K562 (cell line): ENCODE measurements at regions not wholly inside any gene's neighbourhood (a gene's known extent, or its start where the extent isn't known, plus 50 kb on each side); places are given as distances from the start of the nearest gene placed in this dataset.

Experiments
- ATAC-seq: fragments of 200-7000 bp; cut with Tn5 transposase; 3 replicates; pipeline ENCODE4 v1.9.1; 2020; ENCODE audit warnings: moderate library complexity
- BruUV-seq: library from RNA; stranded (reverse); fragments of 400-500 nt; replicated peaks from 2 replicates; lab custom pipeline; 2021; lab: Mats Ljungman, UMichigan
- CTCF ChIA-PET: fragments of 300-600 bp; formaldehyde crosslinking; extraction: SDS; loops from one replicate; lab custom pipeline; 2021; ENCODE audit warnings: low intra/inter-chr PET ratio; lab: Yijun Ruan, JAX
- POLR2A ChIA-PET: fragments of 300-600, 350-650 bp; sonication (Branson Sonifier 250); formaldehyde crosslinking; extraction: SDS; loops from one replicate; lab custom pipeline; 2021; ENCODE audit warnings: antibody characterized with exemption, inconsistent platforms; lab: Yijun Ruan, JAX
- DNase-seq, 4 experiments: peaks; one replicate each; pipeline versions ENCODE4 v3.0.0 to v3.0.0-alpha.2; 2011 to 2018; ENCODE audit warnings: low spot score in 3 of 4, mixed read lengths in 3 of 4; ENCODE audit errors: extremely low read depth in 1 of 4
- FAIRE-seq: peaks from 2 replicates; lab custom pipeline; 2011; peaks lifted over from hg19 to GRCh38; lab: Jason Lieb, UNC
- H2AFZ ChIP-seq: 2 replicates; pipeline ENCODE4 v1.6.0; 2011; ENCODE audit warnings: low read depth, low read length, control low read depth, inconsistent platforms
- H3K27ac ChIP-seq: fragments of 200-600 bp; 3 replicates; pipeline ENCODE4 v1.8.0; 2011; ENCODE audit warnings: low read depth, mild to moderate bottlenecking, control low read depth, inconsistent platforms, low read length, moderate library complexity, mixed read lengths; ENCODE audit errors: extremely low read depth
- H3K27me3 ChIP-seq, 2 experiments: fragments of 300-600 bp in 1 of 2; 2 replicates in 1 of 2; 3 replicates in 1 of 2; pipeline versions ENCODE4 v1.6.0 to v1.8.0; 2011; ENCODE audit warnings: inconsistent platforms in 2 of 2, low read length in 2 of 2, mild to moderate bottlenecking in 1 of 2, mixed read lengths in 1 of 2, moderate library complexity in 1 of 2; ENCODE audit not compliant: control insufficient read depth in 2 of 2, insufficient read depth in 2 of 2
- H3K36me3 ChIP-seq: fragments of 300-600 bp; 3 replicates; pipeline ENCODE4 v1.8.0; 2011; ENCODE audit warnings: mild to moderate bottlenecking, low read length, inconsistent platforms; ENCODE audit not compliant: control insufficient read depth, insufficient read depth
- H3K4me1 ChIP-seq, 2 experiments: fragments of 200-600 bp in 1 of 2; replicated peaks in 1 of 2; 2 replicates in 1 of 2; 3 replicates in 1 of 2; pipeline versions ENCODE4 v1.5.1 to v1.8.0; 2011; ENCODE audit warnings: inconsistent platforms in 2 of 2, low read length in 2 of 2, mild to moderate bottlenecking in 1 of 2, mixed read lengths in 1 of 2, moderate library complexity in 1 of 2; ENCODE audit not compliant: control insufficient read depth in 2 of 2, insufficient read depth in 2 of 2
- H3K4me2 ChIP-seq: 2 replicates; pipeline ENCODE4 v1.6.1; 2011; ENCODE audit warnings: low read length, control low read depth, inconsistent platforms, mixed read lengths; ENCODE audit not compliant: insufficient read depth
- H3K4me3 ChIP-seq: fragments of 200-600 bp; sonication (generic), shearing (Covaris generic); 2 replicates; pipeline ENCODE4 v1.5.1; 2016; ENCODE audit warnings: control low read depth, inconsistent platforms
- H3K79me2 ChIP-seq: fragments of 200-600 bp; 3 replicates; pipeline ENCODE4 v1.8.0; 2011; ENCODE audit warnings: low read length, inconsistent platforms; ENCODE audit not compliant: control insufficient read depth, insufficient read depth
- H3K9ac ChIP-seq, 2 experiments: 2 replicates each; pipeline versions ENCODE4 v1.6.0 to v1.6.1; 2011; ENCODE audit warnings: low read depth in 2 of 2, low read length in 2 of 2, control low read depth in 1 of 2, inconsistent platforms in 1 of 2, mild to moderate bottlenecking in 1 of 2, mixed read lengths in 1 of 2; ENCODE audit not compliant: insufficient read depth in 1 of 2
- H3K9me1 ChIP-seq: one replicate; pipeline ENCODE4 v1.6.0; 2011; ENCODE audit warnings: inconsistent platforms, mild to moderate bottlenecking, low read length, moderate library complexity; ENCODE audit not compliant: control insufficient read depth, insufficient read depth
- H3K9me3 ChIP-seq: replicated peaks from 2 replicates; pipeline ENCODE4 v1.5.1; 2011; ENCODE audit warnings: low read depth, low read length, inconsistent platforms; ENCODE audit not compliant: control insufficient read depth, insufficient read depth
- H4K20me1 ChIP-seq: replicated peaks from 2 replicates; pipeline ENCODE4 v1.6.1; 2011; ENCODE audit warnings: low read length, inconsistent platforms, mixed read lengths; ENCODE audit not compliant: control insufficient read depth, insufficient read depth
- CHD4 ChIP-seq: fragments of 200-600 bp; sonication (generic); IDR thresholded peaks from 3 replicates; pipeline ENCODE4 v1.6.1; 2012; ENCODE audit warnings: low read depth, mild to moderate bottlenecking, mixed read lengths, low read length, inconsistent platforms; ENCODE audit not compliant: insufficient read depth, insufficient replicate concordance, poor library complexity, severe bottlenecking
- CTCFL ChIP-seq: IDR thresholded peaks from 2 replicates; pipeline ENCODE4 v1.6.1; 2011; ENCODE audit warnings: borderline replicate concordance, low read depth, mild to moderate bottlenecking, moderate library complexity, low read length; ENCODE audit not compliant: insufficient read depth, poor library complexity, severe bottlenecking
- EP300 ChIP-seq: IDR thresholded peaks from 2 replicates; pipeline ENCODE4 v1.6.1; 2012; ENCODE audit warnings: low read length, improper control_type of control experiment
- GTF3C2 ChIP-seq: IDR thresholded peaks from 3 replicates; pipeline ENCODE4 v1.6.1; 2011; ENCODE audit warnings: borderline replicate concordance, mild to moderate bottlenecking, moderate library complexity; ENCODE audit not compliant: insufficient read length; ENCODE audit errors: extremely low read depth
- IFI16 ChIP-seq: fragments of 250-450 bp; sonication (Bioruptor Pico); IDR thresholded peaks from 2 replicates; pipeline ENCODE4 v2.1.2; 2022; ENCODE audit warnings: mild to moderate bottlenecking, inconsistent platforms
- MBD2 ChIP-seq: sonication (generic); IDR thresholded peaks from 2 replicates; pipeline ENCODE4 v1.6.1; 2016; ENCODE audit warnings: low read depth, borderline replicate concordance
- NBN ChIP-seq: fragments of 450-650 bp; IDR thresholded peaks from 2 replicates; pipeline ENCODE4 v1.6.1; 2016; ENCODE audit warnings: low read depth, mild to moderate bottlenecking
- NONO ChIP-seq, 2 experiments: fragments of 200-400 bp in 1 of 2; fragments of 450-650 bp in 1 of 2; formaldehyde crosslinking in 1 of 2; IDR thresholded peaks; 2 replicates each; pipeline ENCODE4 v1.6.1; 2017; ENCODE audit warnings: low read depth in 2 of 2, mild to moderate bottlenecking in 2 of 2, moderate library complexity in 2 of 2, low read length in 1 of 2
- PREB ChIP-seq: sonication (generic); formaldehyde crosslinking; IDR thresholded peaks from 2 replicates; pipeline ENCODE4 v1.8.1; 2023; ENCODE audit warnings: mild to moderate bottlenecking, missing genetic modification reagents
- RBM14 ChIP-seq: fragments of 200-400 bp; formaldehyde crosslinking; IDR thresholded peaks from 2 replicates; pipeline ENCODE4 v1.6.1; 2018; ENCODE audit warnings: low read depth, mild to moderate bottlenecking, low read length, moderate library complexity, borderline replicate concordance; ENCODE audit not compliant: insufficient read depth
- STAG1 ChIP-seq: sonication (generic); formaldehyde crosslinking; IDR thresholded peaks from 2 replicates; pipeline ENCODE4 v1.5.0; 2020; ENCODE audit warnings: missing genetic modification reagents, borderline replicate concordance
- TRIM28 ChIP-seq: fragments of 450-650 bp; IDR thresholded peaks from 2 replicates; pipeline ENCODE4 v1.6.1; 2017
- XRCC4 ChIP-seq: IDR thresholded peaks from one replicate; pipeline ENCODE4 v1.6.1; 2011; ENCODE audit not compliant: insufficient read depth, insufficient read length; ENCODE audit errors: extremely low read depth
- WGBS: fragments of 100-300 bp; shearing (Covaris generic); methylation state at CpG from one replicate; pipeline ENCODE4 v1.1.6; 2016; ENCODE audit warnings: low coverage, mixed read lengths; ENCODE audit not compliant: insufficient coverage; ENCODE audit errors: missing lambda C conversion rate; 5-methylcytosine and 5-hydroxymethylcytosine counted together
- in situ Hi-C: fragments of 300-500 bp; cut with MboI; formaldehyde crosslinking; loops from 4 replicates; pipeline ENCODE4 v1.15.0; 2018; ENCODE audit warnings: inconsistent platforms, mixed read lengths
- intact Hi-C: fragments of 100-400 bp; cut with micrococcal nuclease; formaldehyde crosslinking; loops from 2 replicates; pipeline ENCODE4 v1.14.2; 2022

DNA sequence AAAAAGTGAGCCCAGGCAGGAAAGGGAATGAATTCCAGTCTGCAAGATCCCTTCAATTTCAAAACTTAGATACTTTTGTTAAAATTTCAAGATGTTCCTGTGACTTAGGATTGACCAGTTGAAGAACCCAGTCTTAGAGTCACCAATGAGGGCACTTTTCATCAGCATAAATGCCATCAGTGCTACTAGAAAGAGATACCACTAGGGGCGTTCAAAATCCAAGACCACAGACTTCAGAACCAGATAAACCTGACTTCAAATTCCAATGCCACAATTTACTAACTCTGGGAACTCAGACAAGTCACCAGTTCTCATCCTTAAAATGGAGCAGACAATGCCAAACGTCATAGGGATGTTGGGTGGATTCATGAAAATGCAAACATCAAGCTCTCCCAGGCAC is 523.2 kb downstream of the BUD13 start:
- Histone ChIP-seq H4K20me1 (no peaks in the 10 kb centered on the region), H3K9ac (no peak overlapping the region), H3K4me2 (no peak overlapping the region), H3K27ac (no peak overlapping the region), H3K27me3 (peaks cover 0 to 5% of the 10 kb centered on the region in 2 experiments; a peak in 1 of 5 replicates), H3K79me2 (no peaks in the 10 kb centered on the region), H3K9me1 (no peaks in the 10 kb centered on the region), H3K4me1 (no peaks in the 10 kb centered on the region), H3K4me3 (no peak overlapping the region), H3K9me3 (no peaks in the 10 kb centered on the region), H2AFZ (no peak overlapping the region), H3K36me3 (no peaks in the 10 kb centered on the region)
- FAIRE-seq (no peak), DNase-seq (no peak), ATAC-seq (no peak)
- intact Hi-C loops (no loop called here), in situ Hi-C loops (no loop called here)
- ChIA-PET CTCF (no interaction called here), POLR2A (no interaction called here)
- TF ChIP-seq MBD2 (no peak), EP300 (no peak), GTF3C2 (no peak), CTCFL (no peak), XRCC4 (no peak), PREB (CRISPR knock-in tag) (no peak), NBN (no peak), CHD4 (no peak), RBM14 (no peak), NONO (IDR thresholded peaks at IDR 0.05; ENCODE audit: low read depth in 2 of 2, low read length in 1 of 2) (no peak), TRIM28 (no peak), IFI16 (CRISPR knock-in tag) (no peak), STAG1 (CRISPR knock-in tag) (no peak)
- no TSS peak for BruUV-seq
- WGBS: 0% methylated on average over 2 of the region's 2 CpGs
